ENCODE measurements at regions not wholly inside any gene's neighbourhood (a gene's known extent, or its start where the extent isn't known, plus 50 kb on each side); places are given as distances from the start of the nearest gene placed in this dataset.
A peak's percentile ranks its signal among the peaks of the same experiment; 100 is the strongest.
"Not testable (repeated sequence)": the region's sequence is repeated elsewhere in the genome, so short reads cannot be mapped to it uniquely, and the experiment has no call there.

DNA sequence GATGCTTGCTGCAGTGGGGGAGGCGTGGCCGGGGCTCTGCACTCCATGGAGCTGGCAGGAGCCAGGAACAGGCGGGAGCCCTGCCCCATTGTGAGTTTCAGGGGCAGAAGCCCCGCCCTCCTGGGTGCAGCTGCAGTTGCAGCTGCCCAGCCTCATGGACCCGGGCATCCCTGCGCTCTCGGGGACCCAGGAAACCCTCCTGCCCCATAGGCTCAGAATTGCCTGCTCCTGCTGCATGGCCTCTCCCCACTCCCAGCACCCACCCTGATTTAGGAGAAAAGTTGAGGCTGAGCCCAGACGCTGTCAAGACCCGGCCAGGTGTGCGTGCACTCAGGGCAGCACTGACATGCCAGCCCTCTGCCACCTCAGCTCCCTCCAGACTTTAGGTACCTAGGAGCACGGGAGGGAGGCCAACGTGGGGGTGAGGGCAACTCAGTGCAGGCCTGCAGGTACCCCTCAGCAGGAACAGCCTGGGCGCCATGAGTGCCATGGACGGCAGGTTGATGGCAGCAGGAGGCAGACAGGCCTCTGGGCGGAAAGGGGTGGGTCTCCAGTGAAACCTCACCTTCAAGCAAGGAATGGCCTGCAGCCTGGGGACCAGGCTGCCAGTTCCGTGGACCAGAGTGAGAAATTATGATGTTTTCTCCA is 67.2 kb upstream of the MAGEB2 start:
- no peaks in the 10 kb centered on the region for H4K20me1 ChIP-seq (ENCODE audit: insufficient read depth)
- H3K27me3 ChIP-seq (replicated peaks; ENCODE audit: insufficient read depth), result no peaks in the 10 kb centered on the region
- no peaks in the 10 kb centered on the region for H3K79me2 ChIP-seq (ENCODE audit: insufficient read depth)
- in situ Hi-C loops (cut with MboI), result no loop called here
- no peak for DNase-seq
- H3K9me3 ChIP-seq (ENCODE audit: low read depth), result no peaks in the 10 kb centered on the region
- no peaks in the 10 kb centered on the region for H3F3A ChIP-seq (ENCODE audit: insufficient read depth)
- no peaks in the 10 kb centered on the region for H3K36me3 ChIP-seq (ENCODE audit: low read depth)
- TF ChIP-seq EZH2phosphoT487 (IDR thresholded peaks at IDR 0.05; ENCODE audit: insufficient read depth, low read depth) (no peak), EZH2 (IDR thresholded peaks at IDR 0.05; ENCODE audit: insufficient read depth, poor library complexity, severe bottlenecking) (no peak)
- no peaks in the 10 kb centered on the region for H3K9me2 ChIP-seq (ENCODE audit: insufficient read depth)
- 72% methylated on average over 9 of the region's 16 CpGs; no CpG with 5 or more reads in 1 of the 2 experiments for WGBS, 2 experiments (ENCODE audit: low coverage in 1 of 2, low lambda C conversion rate in 2 of 2, missing lambda C conversion rate in 2 of 2)
- H2AFZ ChIP-seq, result no peak overlapping the region
- H3K27ac ChIP-seq, result no peak overlapping the region
- no peaks in the 10 kb centered on the region for H3K4me1 ChIP-seq (ENCODE audit: insufficient read depth)
- H3K4me2 ChIP-seq (ENCODE audit: unreplicated experiment), result no peak overlapping the region
- H3K9ac ChIP-seq, result no peak overlapping the region
- no peak overlapping the region for H3K4me3 ChIP-seq

DNA sequence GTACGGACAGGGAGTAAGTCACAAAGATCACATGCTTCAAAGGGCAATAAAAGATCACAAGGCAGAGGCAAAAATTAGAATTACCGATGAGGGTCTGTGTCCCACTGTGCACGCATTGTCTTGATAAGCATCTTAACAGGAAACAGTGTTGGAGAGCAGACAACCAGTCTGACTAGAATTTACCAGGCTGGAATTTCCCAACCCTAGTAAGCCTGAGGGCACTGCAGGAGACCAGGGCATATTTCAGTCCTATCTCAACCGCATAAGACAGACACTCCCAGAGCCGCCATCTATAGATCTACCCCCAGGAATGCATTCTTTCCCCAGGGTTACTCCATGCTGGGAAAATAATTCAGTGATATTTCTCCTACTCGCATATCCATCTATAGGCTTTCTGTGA is 66.2 kb upstream of the MAGEB2 start:
- H3K9me3 ChIP-seq (ENCODE audit: low read depth); H3K27me3 ChIP-seq (replicated peaks; ENCODE audit: insufficient read depth); H3F3A ChIP-seq (ENCODE audit: insufficient read depth); H4K20me1 ChIP-seq (ENCODE audit: insufficient read depth); H3K4me1 ChIP-seq (ENCODE audit: insufficient read depth); H3K36me3 ChIP-seq (ENCODE audit: low read depth); H3K79me2 ChIP-seq (ENCODE audit: insufficient read depth); DNase-seq; H3K4me3 ChIP-seq; in situ Hi-C loops (cut with MboI); H3K4me2 ChIP-seq (ENCODE audit: unreplicated experiment); H3K9ac ChIP-seq; H3K9me2 ChIP-seq (ENCODE audit: insufficient read depth); H2AFZ ChIP-seq; H3K27ac ChIP-seq: not testable (repeated sequence)
- 76% methylated on average over 6 of the region's 6 CpGs for WGBS, 2 experiments (ENCODE audit: low coverage in 1 of 2, low lambda C conversion rate in 2 of 2, missing lambda C conversion rate in 2 of 2)

DNA sequence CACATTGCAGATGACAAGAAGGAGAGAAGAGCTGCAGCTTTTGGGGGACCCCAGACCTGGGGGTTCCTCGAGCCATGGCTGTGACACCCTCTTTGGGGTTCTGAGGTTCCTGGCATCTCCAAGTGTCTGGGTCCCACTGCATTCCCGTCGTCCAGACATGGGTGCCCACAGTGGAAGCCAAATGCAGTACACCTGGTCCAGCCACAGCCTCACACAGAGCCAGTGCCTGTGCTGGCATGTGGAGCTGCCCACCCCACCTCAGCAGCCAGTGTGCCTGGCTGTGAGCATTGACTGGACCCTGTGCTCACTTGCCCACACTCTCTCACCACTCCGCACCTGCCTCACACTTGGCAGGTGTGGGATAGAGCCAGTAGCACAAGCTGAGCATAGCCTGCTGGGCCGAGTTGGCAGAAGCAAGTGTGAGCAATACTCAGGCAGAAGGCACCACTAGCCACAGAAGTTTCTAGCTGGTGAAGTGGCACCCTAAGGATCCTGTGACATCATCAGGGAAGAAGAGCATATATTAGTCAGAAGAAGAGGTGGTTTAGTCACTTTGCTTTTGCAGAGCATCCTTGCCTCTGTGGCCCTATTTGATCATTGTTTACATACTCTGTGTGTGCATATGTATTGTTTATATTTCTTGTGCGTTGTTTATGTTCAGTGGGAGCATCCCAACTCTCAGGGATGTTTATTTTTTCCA is 65.0 kb upstream of the MAGEB2 start:
- TF ChIP-seq EZH2 (IDR thresholded peaks at IDR 0.05; ENCODE audit: insufficient read depth, poor library complexity, severe bottlenecking), result no peak
- WGBS, 2 experiments (ENCODE audit: low coverage in 1 of 2, low lambda C conversion rate in 2 of 2, missing lambda C conversion rate in 2 of 2), result 44 to 45% methylated on average over 4 to 6 of the region's 6 CpGs
- no peaks in the 10 kb centered on the region for H3F3A ChIP-seq (ENCODE audit: insufficient read depth)
- no peaks in the 10 kb centered on the region for H3K27me3 ChIP-seq (replicated peaks; ENCODE audit: insufficient read depth)
- H4K20me1 ChIP-seq (ENCODE audit: insufficient read depth), result no peaks in the 10 kb centered on the region
- H3K27ac ChIP-seq, result no peak overlapping the region
- in situ Hi-C loops (cut with MboI), result no loop called here
- no peaks in the 10 kb centered on the region for H3K9me3 ChIP-seq (ENCODE audit: low read depth)
- H3K4me2 ChIP-seq (ENCODE audit: unreplicated experiment), result no peak overlapping the region
- H3K9me2 ChIP-seq (ENCODE audit: insufficient read depth), result no peaks in the 10 kb centered on the region
- no peak overlapping the region for H2AFZ ChIP-seq
- no peak overlapping the region for H3K4me3 ChIP-seq
- no peaks in the 10 kb centered on the region for H3K4me1 ChIP-seq (ENCODE audit: insufficient read depth)
- no peaks in the 10 kb centered on the region for H3K79me2 ChIP-seq (ENCODE audit: insufficient read depth)
- H3K9ac ChIP-seq, result no peak overlapping the region
- DNase-seq, result peak; percentile 27
- H3K36me3 ChIP-seq (ENCODE audit: low read depth), result no peaks in the 10 kb centered on the region

DNA sequence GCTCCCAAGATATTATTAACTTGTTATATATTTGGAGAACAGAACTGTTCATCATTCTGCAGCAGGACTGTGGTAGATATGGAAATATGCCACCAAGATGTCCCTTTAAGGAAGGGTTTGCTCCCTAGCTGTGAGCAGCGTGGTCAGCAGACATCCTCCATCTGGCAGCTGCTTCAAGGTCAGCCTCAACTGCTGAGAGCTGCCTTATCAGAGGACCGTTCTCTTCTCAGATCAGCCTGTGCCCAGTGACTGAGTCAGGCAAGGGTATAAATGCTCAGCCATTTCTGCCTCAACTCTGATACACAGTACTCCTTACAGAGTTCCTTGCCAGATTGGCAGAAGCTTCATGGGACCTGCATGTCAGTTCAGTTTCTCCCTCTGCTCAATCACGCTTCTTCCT is 63.4 kb upstream of the MAGEB2 start:
- no peaks in the 10 kb centered on the region for H3K27me3 ChIP-seq (replicated peaks; ENCODE audit: insufficient read depth)
- H3K9me2 ChIP-seq (ENCODE audit: insufficient read depth), result no peaks in the 10 kb centered on the region
- no peak for TF ChIP-seq EZH2phosphoT487 (IDR thresholded peaks at IDR 0.05; ENCODE audit: insufficient read depth, low read depth)
- no peak for TF ChIP-seq EZH2 (IDR thresholded peaks at IDR 0.05; ENCODE audit: insufficient read depth, poor library complexity, severe bottlenecking)
- H3K4me2 ChIP-seq (ENCODE audit: unreplicated experiment), result no peak overlapping the region
- no peaks in the 10 kb centered on the region for H3K36me3 ChIP-seq (ENCODE audit: low read depth)
- H3K9me3 ChIP-seq (ENCODE audit: low read depth), result no peaks in the 10 kb centered on the region
- H3K9ac ChIP-seq, result no peak overlapping the region
- no peaks in the 10 kb centered on the region for H3K79me2 ChIP-seq (ENCODE audit: insufficient read depth)
- no peak overlapping the region for H2AFZ ChIP-seq
- H3K4me1 ChIP-seq (ENCODE audit: insufficient read depth), result no peaks in the 10 kb centered on the region
- H3K27ac ChIP-seq, result no peak overlapping the region
- no peaks in the 10 kb centered on the region for H3F3A ChIP-seq (ENCODE audit: insufficient read depth)
- WGBS, 2 experiments (ENCODE audit: low coverage in 1 of 2, low lambda C conversion rate in 2 of 2, missing lambda C conversion rate in 2 of 2), result 19 to 82% methylated on average over 1 to 3 of the region's 3 CpGs
- in situ Hi-C loops (cut with MboI), result no loop called here
- DNase-seq, result no peak
- H4K20me1 ChIP-seq (ENCODE audit: insufficient read depth), result no peaks in the 10 kb centered on the region
- no peak overlapping the region for H3K4me3 ChIP-seq

Measured in GM23248 (cell line).